Esophagus muscularis mucosa (tissue), 3 donors: ENCODE measurements at regions not wholly inside any gene's neighbourhood (a gene's known extent, or its start where the extent isn't known, plus 50 kb on each side); places are given as distances from the start of the nearest gene placed in this dataset.

ENCODE experiments used
- CTCF ChIP-seq, 3 experiments: fragments of 200-600 bp in 2 of 3; fragments of 450-650 bp in 1 of 3; sonication (generic) in 2 of 3; IDR thresholded peaks; one replicate each; pipeline ENCODE4 v1.5.1; 2017 to 2019; ENCODE audit warnings: antibody characterized with exemption in 3 of 3, mild to moderate bottlenecking in 2 of 3, moderate library complexity in 1 of 3
- POLR2A ChIP-seq: fragments of 450-650 bp; IDR thresholded peaks from one replicate; pipeline ENCODE4 v1.6.1; 2017; ENCODE audit warnings: antibody characterized with exemption, moderate library complexity, mild to moderate bottlenecking, low read depth

DNA sequence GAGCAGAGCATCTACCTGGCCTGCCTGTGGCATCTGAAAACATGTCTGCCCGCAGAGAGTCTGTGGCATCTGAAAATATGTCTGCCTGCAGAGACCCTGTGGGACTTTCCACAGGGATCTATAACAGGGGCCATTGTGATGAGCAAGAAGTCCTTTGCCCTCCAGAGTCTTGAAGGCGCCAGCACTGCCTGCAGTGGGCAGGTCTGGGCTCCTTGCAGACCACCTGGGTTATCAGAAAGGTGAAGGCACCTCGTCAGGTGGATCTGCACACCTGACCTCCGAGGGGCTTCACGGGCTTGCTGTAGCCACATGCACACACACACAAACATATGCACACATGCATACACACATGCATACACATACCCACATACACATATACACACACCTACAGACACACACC lies 189.5 kb upstream of the HDAC4 start:
- no peak for TF ChIP-seq CTCF (IDR thresholded peaks at IDR 0.05)
- no peak for TF ChIP-seq POLR2A
